Uterus (tissue), 2 donors: ENCODE measurements at regions not wholly inside any gene's neighbourhood (a gene's known extent, or its start where the extent isn't known, plus 50 kb on each side); places are given as distances from the start of the nearest gene placed in this dataset.

ENCODE experiments used
- POLR2A ChIP-seq, 2 donors: fragments of 450-650 bp; IDR thresholded peaks; one replicate each; pipeline ENCODE4 v1.6.1; 2016; ENCODE audit warnings: antibody characterized with exemption in 2 of 2, mild to moderate bottlenecking in 1 of 2, moderate library complexity in 1 of 2
- TF ChIP-seq, protein P1 (sequence below), 4 experiments: fragments of 200-600 bp in 2 of 4; fragments of 450-650 bp in 2 of 4; sonication (generic) in 2 of 4; IDR thresholded peaks; one replicate each; pipeline ENCODE4 v1.5.1; 2016 to 2019; ENCODE audit warnings: antibody characterized with exemption in 4 of 4, mild to moderate bottlenecking in 2 of 4, moderate library complexity in 1 of 4

DNA sequence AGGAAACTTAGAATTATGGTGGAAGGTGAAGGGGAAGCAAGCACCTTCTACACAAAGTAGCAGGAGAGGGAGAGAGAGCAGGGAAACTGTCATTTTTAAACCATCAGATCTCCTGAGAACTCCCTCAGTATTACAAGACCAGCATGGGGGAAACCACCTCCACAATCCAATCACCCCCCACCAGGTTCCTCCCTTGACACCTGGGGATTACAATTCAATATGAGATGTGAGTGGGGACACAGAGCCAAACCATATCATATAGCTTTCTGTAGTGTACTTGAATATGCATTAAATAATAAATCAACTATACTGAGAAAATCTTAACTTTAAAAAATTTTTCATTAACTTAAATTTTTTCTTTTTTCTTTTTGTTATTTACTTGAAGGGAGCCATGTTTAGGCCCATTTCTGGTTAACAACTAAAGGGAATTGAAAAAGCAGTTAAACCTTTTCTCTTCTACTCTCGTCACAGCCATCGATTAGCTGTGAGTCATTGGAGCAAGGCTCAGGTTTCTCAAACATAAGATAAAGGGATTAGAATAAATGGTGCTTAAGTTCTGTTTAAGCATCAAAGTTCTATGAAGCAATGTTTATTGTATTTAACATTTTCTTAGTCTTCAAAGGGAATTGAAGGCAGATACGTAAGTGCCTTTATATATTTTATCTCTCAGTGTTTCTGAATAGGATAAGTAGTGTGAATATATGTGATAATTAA is 72.2 kb upstream of the DPT start:
- TF ChIP-seq POLR2A (IDR thresholded peaks at IDR 0.05), result no peak
- TF ChIP-seq, protein P1, sequence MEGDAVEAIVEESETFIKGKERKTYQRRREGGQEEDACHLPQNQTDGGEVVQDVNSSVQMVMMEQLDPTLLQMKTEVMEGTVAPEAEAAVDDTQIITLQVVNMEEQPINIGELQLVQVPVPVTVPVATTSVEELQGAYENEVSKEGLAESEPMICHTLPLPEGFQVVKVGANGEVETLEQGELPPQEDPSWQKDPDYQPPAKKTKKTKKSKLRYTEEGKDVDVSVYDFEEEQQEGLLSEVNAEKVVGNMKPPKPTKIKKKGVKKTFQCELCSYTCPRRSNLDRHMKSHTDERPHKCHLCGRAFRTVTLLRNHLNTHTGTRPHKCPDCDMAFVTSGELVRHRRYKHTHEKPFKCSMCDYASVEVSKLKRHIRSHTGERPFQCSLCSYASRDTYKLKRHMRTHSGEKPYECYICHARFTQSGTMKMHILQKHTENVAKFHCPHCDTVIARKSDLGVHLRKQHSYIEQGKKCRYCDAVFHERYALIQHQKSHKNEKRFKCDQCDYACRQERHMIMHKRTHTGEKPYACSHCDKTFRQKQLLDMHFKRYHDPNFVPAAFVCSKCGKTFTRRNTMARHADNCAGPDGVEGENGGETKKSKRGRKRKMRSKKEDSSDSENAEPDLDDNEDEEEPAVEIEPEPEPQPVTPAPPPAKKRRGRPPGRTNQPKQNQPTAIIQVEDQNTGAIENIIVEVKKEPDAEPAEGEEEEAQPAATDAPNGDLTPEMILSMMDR (IDR thresholded peaks at IDR 0.05), result no peak
